ENCODE measurements at regions not wholly inside any gene's neighbourhood (a gene's known extent, or its start where the extent isn't known, plus 50 kb on each side); places are given as distances from the start of the nearest gene placed in this dataset.
"Not testable (repeated sequence)": the region's sequence is repeated elsewhere in the genome, so short reads cannot be mapped to it uniquely, and the experiment has no call there.

- Mint-ChIP-seq H3K27ac (no peak overlapping the region), H3K36me3 (no peaks in the 10 kb centered on the region), H3K4me3 (no peak overlapping the region), H3K4me1 (no peaks in the 10 kb centered on the region), H3K27me3 (peaks cover 0 to 3% (median 0%) of the 10 kb centered on the region in 5 donors), H3K9me3 (peaks cover 0 to 9% (median 2%) of the 10 kb centered on the region in 9 donors)
- POLR2A ChIA-PET: no interaction called here
- DNase-seq (no peak), ATAC-seq (peak in 1 of 2 donors; percentile 14)
Observed at GRCh38 chr1:194866153-194866552, 1679.7 kb upstream of the B3GALT2 start.

GRCh38 chr1:194865383-194865782, 1679.0 kb upstream of the B3GALT2 start:
- peaks cover 0 to 9% (median 3%) of the 10 kb centered on the region in 9 donors for H3K9me3 Mint-ChIP-seq
- POLR2A ChIA-PET: no interaction called here
- H3K36me3 Mint-ChIP-seq: no peaks in the 10 kb centered on the region
- H3K27me3 Mint-ChIP-seq: peaks cover 0 to 3% (median 0%) of the 10 kb centered on the region in 5 donors
- no peak overlapping the region for H3K4me3 Mint-ChIP-seq
- DNase-seq (no peak), ATAC-seq (no peak)
- H3K27ac Mint-ChIP-seq: no peak overlapping the region
- no peaks in the 10 kb centered on the region for H3K4me1 Mint-ChIP-seq

- no peak for DNase-seq
- Mint-ChIP-seq H3K4me3 (no peak overlapping the region), H3K36me3 (no peaks in the 10 kb centered on the region), H3K27me3 (peaks cover 0 to 3% (median 0%) of the 10 kb centered on the region in 5 donors), H3K27ac (no peak overlapping the region), H3K4me1 (no peaks in the 10 kb centered on the region), H3K9me3 (peaks cover 0 to 10% (median 5%) of the 10 kb centered on the region in 9 donors)
- POLR2A ChIA-PET: no interaction called here
- no peak for ATAC-seq
Observed at GRCh38 chr1:194862129-194862528, 1675.7 kb upstream of the B3GALT2 start.

- Mint-ChIP-seq H3K36me3 (no peaks in the 10 kb centered on the region), H3K27me3 (peaks cover 0 to 3% (median 0%) of the 10 kb centered on the region in 5 donors), H3K4me1 (no peaks in the 10 kb centered on the region), H3K4me3 (no peak overlapping the region), H3K9me3 (peaks cover 0 to 10% (median 5%) of the 10 kb centered on the region in 9 donors), H3K27ac (no peak overlapping the region)
- ATAC-seq (no peak), DNase-seq (no peak)
- POLR2A ChIA-PET: no interaction called here
Observed at GRCh38 chr1:194860248-194861201, 1674.1 kb upstream of the B3GALT2 start.

- H3K4me3 Mint-ChIP-seq, H3K36me3 Mint-ChIP-seq, H3K9me3 Mint-ChIP-seq, H3K27ac Mint-ChIP-seq, ATAC-seq, POLR2A ChIA-PET, H3K4me1 Mint-ChIP-seq, DNase-seq, H3K27me3 Mint-ChIP-seq: not testable (repeated sequence)
Observed at GRCh38 chr1:194859481-194860154, 1673.2 kb upstream of the B3GALT2 start.

- H3K9me3 Mint-ChIP-seq: peaks cover 0 to 13% (median 5%) of the 10 kb centered on the region in 9 donors
- H3K4me1 Mint-ChIP-seq, DNase-seq, H3K27ac Mint-ChIP-seq, H3K36me3 Mint-ChIP-seq, POLR2A ChIA-PET, ATAC-seq, H3K27me3 Mint-ChIP-seq, H3K4me3 Mint-ChIP-seq: not testable (repeated sequence)
Observed at GRCh38 chr1:194858811-194859480, 1672.5 kb upstream of the B3GALT2 start.

- ATAC-seq: no peak
- POLR2A ChIA-PET: no interaction called here
- Mint-ChIP-seq H3K27ac (no peak overlapping the region), H3K36me3 (no peaks in the 10 kb centered on the region), H3K27me3 (peaks cover 0 to 3% (median 0%) of the 10 kb centered on the region in 5 donors), H3K9me3 (peaks cover 0 to 13% (median 5%) of the 10 kb centered on the region in 9 donors), H3K4me1 (no peaks in the 10 kb centered on the region), H3K4me3 (no peak overlapping the region)
- no peak for DNase-seq
Observed at GRCh38 chr1:194857413-194857812, 1671.0 kb upstream of the B3GALT2 start.

GRCh38 chr1:194848846-194849245, 1662.4 kb upstream of the B3GALT2 start:
- H3K9me3 Mint-ChIP-seq: peaks cover 0 to 4% (median 0%) of the 10 kb centered on the region in 9 donors
- ATAC-seq (no peak), DNase-seq (no peak)
- H3K4me3 Mint-ChIP-seq: no peak overlapping the region
- POLR2A ChIA-PET: no interaction called here
- no peak overlapping the region for H3K27ac Mint-ChIP-seq
- peaks cover 0 to 5% (median 0%) of the 10 kb centered on the region in 5 donors for H3K27me3 Mint-ChIP-seq
- no peaks in the 10 kb centered on the region for H3K36me3 Mint-ChIP-seq
- peaks cover 0 to 7% (median 0%) of the 10 kb centered on the region in 4 donors for H3K4me1 Mint-ChIP-seq

GRCh38 chr1:194846488-194846887, 1660.1 kb upstream of the B3GALT2 start:
- H3K9me3 Mint-ChIP-seq: peaks cover 0 to 4% (median 0%) of the 10 kb centered on the region in 9 donors
- POLR2A ChIA-PET: no interaction called here
- DNase-seq (no peak), ATAC-seq (no peak)
- H3K4me3 Mint-ChIP-seq: no peak overlapping the region
- no peak overlapping the region for H3K27ac Mint-ChIP-seq
- H3K27me3 Mint-ChIP-seq: peaks cover 0 to 5% (median 0%) of the 10 kb centered on the region in 5 donors
- H3K36me3 Mint-ChIP-seq: no peaks in the 10 kb centered on the region
- H3K4me1 Mint-ChIP-seq: peaks cover 0 to 7% (median 0%) of the 10 kb centered on the region in 4 donors

GRCh38 chr1:194843077-194843476, 1656.7 kb upstream of the B3GALT2 start:
- Mint-ChIP-seq H3K9me3 (peaks cover 0 to 8% (median 0%) of the 10 kb centered on the region in 9 donors), H3K4me3 (no peak overlapping the region), H3K27me3 (peaks cover 0 to 5% (median 0%) of the 10 kb centered on the region in 5 donors), H3K36me3 (no peaks in the 10 kb centered on the region), H3K27ac (no peak overlapping the region), H3K4me1 (peaks cover 0 to 7% (median 0%) of the 10 kb centered on the region in 4 donors)
- ATAC-seq: no peak
- no peak for DNase-seq
- POLR2A ChIA-PET: no interaction called here

GRCh38 chr1:194833111-194833510, 1646.7 kb upstream of the B3GALT2 start:
- POLR2A ChIA-PET: interaction anchor here (0.7 kb wide), 1 partner anchor 1188 kb away, joined by 3 read pairs; no protein-coding TSS in a partner anchor
- no peaks in the 10 kb centered on the region for H3K9me3 Mint-ChIP-seq

GRCh38 chr1:194831595-194831994, 1645.2 kb upstream of the B3GALT2 start:
- H3K36me3 Mint-ChIP-seq, H3K27me3 Mint-ChIP-seq, H3K27ac Mint-ChIP-seq, POLR2A ChIA-PET, H3K4me3 Mint-ChIP-seq, H3K9me3 Mint-ChIP-seq, ATAC-seq, DNase-seq: not testable (repeated sequence)
- peaks cover 0 to 21% (median 0%) of the 10 kb centered on the region in 4 donors for H3K4me1 Mint-ChIP-seq

More at GRCh38 chr1:194833111-194833510, 1646.7 kb upstream of the B3GALT2 start:
- ATAC-seq (no peak), DNase-seq (no peak)
- Mint-ChIP-seq H3K4me3 (no peak overlapping the region), H3K27me3 (peaks cover 0 to 9% (median 0%) of the 10 kb centered on the region in 5 donors), H3K4me1 (peaks cover 0 to 21% (median 0%) of the 10 kb centered on the region in 4 donors), H3K27ac (no peak overlapping the region), H3K36me3 (no peaks in the 10 kb centered on the region)

Measured in naive thymus-derived CD8-positive, alpha-beta T cell (primary cell).